Panc1 (cell line): ENCODE measurements at regions not wholly inside any gene's neighbourhood (a gene's known extent, or its start where the extent isn't known, plus 50 kb on each side); places are given as distances from the start of the nearest gene placed in this dataset.

ENCODE experiments used
- ATAC-seq: fragments of 200-7000 bp; cut with Tn5 transposase; 2 replicates; pipeline ENCODE4 v1.9.1; 2020; ENCODE audit warnings: mild to moderate bottlenecking, moderate library complexity
- BruUV-seq: library from RNA; stranded (reverse); fragments of 400-500 nt; replicated peaks from 2 replicates; lab custom pipeline; 2021; lab: Mats Ljungman, UMichigan
- CTCF ChIA-PET: fragments of 300-600 bp; sonication (Branson Sonifier 250); formaldehyde crosslinking; loops from one replicate; lab custom pipeline; 2022; ENCODE audit warnings: antibody characterized with exemption; lab: Charles Lee
- POLR2A ChIA-PET: fragments of 300-600 bp; sonication (Branson Sonifier 250); formaldehyde crosslinking; loops from one replicate; lab custom pipeline; 2022; ENCODE audit warnings: antibody characterized with exemption; lab: Charles Lee
- DNase-seq: peaks from one replicate; pipeline ENCODE4 v3.0.0-alpha.2; 2010; ENCODE audit warnings: low read depth, low spot score
- H3K27ac ChIP-seq: 2 replicates; pipeline ENCODE4 v1.5.1; 2011; ENCODE audit warnings: mild to moderate bottlenecking, low read length, inconsistent platforms
- H3K27me3 ChIP-seq: fragments of 200-500 bp; sonication (Bioruptor generic); 2 replicates; pipeline ENCODE4 v1.6.0; 2014; ENCODE audit warnings: low read length, inconsistent platforms; ENCODE audit not compliant: control insufficient read depth, insufficient read depth
- H3K36me3 ChIP-seq: fragments of 200-500 bp; sonication (Bioruptor generic); 2 replicates; pipeline ENCODE4 v1.5.1; 2014; ENCODE audit warnings: inconsistent platforms, mild to moderate bottlenecking, low read length, moderate library complexity; ENCODE audit not compliant: control insufficient read depth, insufficient read depth
- H3K4me1 ChIP-seq: 2 replicates; pipeline ENCODE4 v1.5.1; 2011; ENCODE audit warnings: inconsistent platforms, mild to moderate bottlenecking, low read length, moderate library complexity; ENCODE audit not compliant: control insufficient read depth, insufficient read depth
- H3K4me3 ChIP-seq, 2 experiments: 2 replicates each; pipeline ENCODE4 v1.5.1; 2011 to 2012; ENCODE audit warnings: low read depth in 2 of 2, low read length in 2 of 2, mild to moderate bottlenecking in 2 of 2, inconsistent platforms in 1 of 2, moderate library complexity in 1 of 2
- H3K9me3 ChIP-seq: fragments of 200-500 bp; sonication (Bioruptor generic); 2 replicates; pipeline ENCODE4 v1.5.1; 2014; ENCODE audit warnings: low read depth, mild to moderate bottlenecking, inconsistent platforms, low read length, moderate library complexity; ENCODE audit not compliant: control insufficient read depth, insufficient read depth
- POLR2AphosphoS5 ChIP-seq: IDR thresholded peaks from 2 replicates; pipeline ENCODE4 v1.6.1; 2012; ENCODE audit warnings: mild to moderate bottlenecking, low read depth, low read length, moderate library complexity
- REST ChIP-seq, 2 experiments: IDR thresholded peaks; 2 replicates each; pipeline ENCODE4 v1.6.1; 2011 to 2012; ENCODE audit warnings: low read depth in 2 of 2, control low read depth in 1 of 2, low read length in 1 of 2, mild to moderate bottlenecking in 1 of 2, moderate library complexity in 1 of 2; ENCODE audit not compliant: insufficient read depth in 1 of 2
- SIN3A ChIP-seq: IDR thresholded peaks from 2 replicates; pipeline ENCODE4 v1.6.1; 2012; ENCODE audit warnings: low read depth, mild to moderate bottlenecking, low read length, moderate library complexity, borderline replicate concordance; ENCODE audit not compliant: insufficient read depth
- TCF7L2 ChIP-seq: IDR thresholded peaks from 2 replicates; pipeline ENCODE4 v1.6.1; 2011; ENCODE audit warnings: mild to moderate bottlenecking, low read depth, low read length, inconsistent platforms
- in situ Hi-C: cut with HindIII; loops from 2 replicates; pipeline ENCODE4 v1.10.0; 2016; ENCODE audit warnings: low sequenced_read_pairs, low pct_unique_long_range_greater_than_20kb
- intact Hi-C: fragments of 100-400 bp; cut with micrococcal nuclease; formaldehyde crosslinking; loops from one replicate; pipeline ENCODE4 v1.10.0; 2022; ENCODE audit not compliant: unreplicated experiment
- TF ChIP-seq, protein P1 (sequence below): fragments of 450-650 bp; IDR thresholded peaks from 2 replicates; pipeline ENCODE4 v1.5.1; 2017; ENCODE audit warnings: mild to moderate bottlenecking

DNA sequence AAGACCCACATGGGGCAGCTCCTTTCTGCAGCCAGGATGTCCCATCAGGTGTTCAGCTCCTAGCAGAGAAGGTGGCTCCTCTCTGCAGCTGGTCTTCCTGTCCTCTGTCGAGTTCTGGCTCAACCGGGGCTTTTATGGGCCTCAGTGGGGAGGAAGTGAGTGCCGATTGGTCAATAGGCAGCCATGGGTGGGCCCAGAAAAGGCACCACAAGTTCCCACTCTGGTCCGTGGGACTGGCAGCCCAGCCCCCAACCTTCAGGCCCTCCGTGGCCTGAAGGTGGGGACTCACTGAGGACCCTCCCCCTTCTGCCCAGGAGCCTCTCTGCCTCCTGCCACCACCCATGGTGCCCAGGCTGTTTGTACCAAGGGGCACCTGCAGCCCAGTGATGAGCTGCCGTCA is 161.7 kb upstream of the DUSP10 start:
- no peaks in the 10 kb centered on the region for H3K27me3 ChIP-seq
- ChIA-PET POLR2A (no interaction called here), CTCF (no interaction called here)
- DNase-seq (no peak), ATAC-seq (no peak)
- H3K36me3 ChIP-seq, result no peaks in the 10 kb centered on the region
- H3K27ac ChIP-seq, result no peak overlapping the region
- in situ Hi-C loops, result no loop called here
- H3K4me3 ChIP-seq, result no peak overlapping the region
- no TSS peak for BruUV-seq
- TF ChIP-seq POLR2AphosphoS5 (no peak), SIN3A (no peak), REST (IDR thresholded peaks at IDR 0.05; ENCODE audit: insufficient read depth in 1 of 2, low read depth in 2 of 2, low read length in 1 of 2) (no peak), TCF7L2 (no peak)
- TF ChIP-seq, protein P1, sequence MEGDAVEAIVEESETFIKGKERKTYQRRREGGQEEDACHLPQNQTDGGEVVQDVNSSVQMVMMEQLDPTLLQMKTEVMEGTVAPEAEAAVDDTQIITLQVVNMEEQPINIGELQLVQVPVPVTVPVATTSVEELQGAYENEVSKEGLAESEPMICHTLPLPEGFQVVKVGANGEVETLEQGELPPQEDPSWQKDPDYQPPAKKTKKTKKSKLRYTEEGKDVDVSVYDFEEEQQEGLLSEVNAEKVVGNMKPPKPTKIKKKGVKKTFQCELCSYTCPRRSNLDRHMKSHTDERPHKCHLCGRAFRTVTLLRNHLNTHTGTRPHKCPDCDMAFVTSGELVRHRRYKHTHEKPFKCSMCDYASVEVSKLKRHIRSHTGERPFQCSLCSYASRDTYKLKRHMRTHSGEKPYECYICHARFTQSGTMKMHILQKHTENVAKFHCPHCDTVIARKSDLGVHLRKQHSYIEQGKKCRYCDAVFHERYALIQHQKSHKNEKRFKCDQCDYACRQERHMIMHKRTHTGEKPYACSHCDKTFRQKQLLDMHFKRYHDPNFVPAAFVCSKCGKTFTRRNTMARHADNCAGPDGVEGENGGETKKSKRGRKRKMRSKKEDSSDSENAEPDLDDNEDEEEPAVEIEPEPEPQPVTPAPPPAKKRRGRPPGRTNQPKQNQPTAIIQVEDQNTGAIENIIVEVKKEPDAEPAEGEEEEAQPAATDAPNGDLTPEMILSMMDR, result no peak
- intact Hi-C loops, result no loop called here
- H3K4me1 ChIP-seq, result no peaks in the 10 kb centered on the region
- H3K9me3 ChIP-seq, result no peaks in the 10 kb centered on the region

GRCh38 chr1:221902961-221903360 is 161.1 kb upstream of the DUSP10 start:
- Histone ChIP-seq H3K4me3 (no peak overlapping the region), H3K36me3 (no peaks in the 10 kb centered on the region), H3K4me1 (no peaks in the 10 kb centered on the region), H3K9me3 (no peaks in the 10 kb centered on the region), H3K27me3 (no peaks in the 10 kb centered on the region), H3K27ac (no peak overlapping the region)
- ATAC-seq (no peak), DNase-seq (no peak)
- ChIA-PET POLR2A (no interaction called here), CTCF (no interaction called here)
- in situ Hi-C loops (no loop called here), intact Hi-C loops (no loop called here)
- no TSS peak for BruUV-seq
- TF ChIP-seq POLR2AphosphoS5 (no peak), TCF7L2 (no peak), SIN3A (no peak), REST (IDR thresholded peaks at IDR 0.05; ENCODE audit: insufficient read depth in 1 of 2, low read depth in 2 of 2, low read length in 1 of 2) (no peak)
- TF ChIP-seq, protein P1, result no peak
